ENCODE measurements at regions not wholly inside any gene's neighbourhood (a gene's known extent, or its start where the extent isn't known, plus 50 kb on each side); places are given as distances from the start of the nearest gene placed in this dataset.

DNA sequence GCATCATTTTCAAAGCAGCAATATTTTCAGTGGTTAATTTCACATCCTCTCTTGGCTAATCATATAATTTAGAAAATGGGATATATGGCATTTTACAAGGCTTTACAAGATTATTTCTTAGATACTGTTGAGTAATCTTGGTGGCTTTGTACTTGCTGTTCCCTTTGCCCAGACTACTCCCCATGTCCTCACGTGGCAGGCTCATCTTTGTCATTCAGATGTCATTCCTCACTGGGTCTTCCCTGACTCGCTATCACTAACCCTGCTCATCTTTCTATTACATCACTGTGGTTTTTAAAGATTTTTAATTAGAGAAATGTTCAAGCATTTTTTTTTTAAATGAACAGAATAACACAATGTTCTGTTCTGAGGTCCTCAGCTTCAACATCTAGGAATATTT lies 240.0 kb upstream of the IRX5 start:
- H3K9ac ChIP-seq (ENCODE audit: low read length in 3 of 3), result no peak overlapping the region
- no peaks in the 10 kb centered on the region for H3K27me3 ChIP-seq (ENCODE audit: control insufficient read depth, insufficient read depth, low read length)
- TF ChIP-seq, protein P1, sequence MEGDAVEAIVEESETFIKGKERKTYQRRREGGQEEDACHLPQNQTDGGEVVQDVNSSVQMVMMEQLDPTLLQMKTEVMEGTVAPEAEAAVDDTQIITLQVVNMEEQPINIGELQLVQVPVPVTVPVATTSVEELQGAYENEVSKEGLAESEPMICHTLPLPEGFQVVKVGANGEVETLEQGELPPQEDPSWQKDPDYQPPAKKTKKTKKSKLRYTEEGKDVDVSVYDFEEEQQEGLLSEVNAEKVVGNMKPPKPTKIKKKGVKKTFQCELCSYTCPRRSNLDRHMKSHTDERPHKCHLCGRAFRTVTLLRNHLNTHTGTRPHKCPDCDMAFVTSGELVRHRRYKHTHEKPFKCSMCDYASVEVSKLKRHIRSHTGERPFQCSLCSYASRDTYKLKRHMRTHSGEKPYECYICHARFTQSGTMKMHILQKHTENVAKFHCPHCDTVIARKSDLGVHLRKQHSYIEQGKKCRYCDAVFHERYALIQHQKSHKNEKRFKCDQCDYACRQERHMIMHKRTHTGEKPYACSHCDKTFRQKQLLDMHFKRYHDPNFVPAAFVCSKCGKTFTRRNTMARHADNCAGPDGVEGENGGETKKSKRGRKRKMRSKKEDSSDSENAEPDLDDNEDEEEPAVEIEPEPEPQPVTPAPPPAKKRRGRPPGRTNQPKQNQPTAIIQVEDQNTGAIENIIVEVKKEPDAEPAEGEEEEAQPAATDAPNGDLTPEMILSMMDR (IDR thresholded peaks at IDR 0.05; ENCODE audit: borderline replicate concordance, extremely low read depth, insufficient read depth), result no peak
- H3K27ac ChIP-seq (ENCODE audit: low read depth in 2 of 2, low read length in 2 of 2), result no peak overlapping the region
- no peak for DNase-seq
- intact Hi-C loops (cut with DNase I), result no loop called here
- FAIRE-seq, result no peak
- no peaks in the 10 kb centered on the region for H3K36me3 ChIP-seq (ENCODE audit: control insufficient read depth in 2 of 3, insufficient read depth in 3 of 3, low read length in 3 of 3)
- H3K9me3 ChIP-seq (ENCODE audit: control insufficient read depth in 2 of 3, insufficient read depth in 1 of 3, low read length in 3 of 3), result no peaks in the 10 kb centered on the region
- H3K4me1 ChIP-seq (ENCODE audit: control insufficient read depth in 2 of 3, insufficient read depth in 2 of 3, low read depth in 1 of 3, low read length in 3 of 3), result no peaks in the 10 kb centered on the region
- no peak overlapping the region for H3K4me3 ChIP-seq (ENCODE audit: low read length in 3 of 3)

DNA sequence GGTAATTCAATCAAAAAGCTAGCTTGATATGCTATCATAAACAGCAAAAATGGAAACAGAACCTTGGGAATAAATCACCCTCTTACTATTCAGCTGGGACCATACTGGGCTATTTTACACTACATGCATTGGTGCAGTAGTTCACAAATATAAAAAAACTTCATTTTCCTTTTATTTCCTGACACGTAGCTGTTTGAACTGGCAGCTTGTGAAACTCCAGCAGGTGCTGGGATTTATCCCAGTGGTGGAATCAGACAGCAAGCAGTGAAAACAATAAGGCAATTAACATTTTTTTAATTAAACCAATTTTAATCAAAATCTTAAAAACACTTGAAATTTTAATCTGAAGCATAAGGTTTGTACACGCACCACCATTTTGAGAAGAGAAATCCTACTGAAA lies 240.4 kb upstream of the IRX5 start:
- H3K36me3 ChIP-seq (ENCODE audit: control insufficient read depth in 2 of 3, insufficient read depth in 3 of 3, low read length in 3 of 3), result no peaks in the 10 kb centered on the region
- H3K27me3 ChIP-seq (ENCODE audit: control insufficient read depth, insufficient read depth, low read length), result no peaks in the 10 kb centered on the region
- intact Hi-C loops (cut with DNase I), result no loop called here
- no peak overlapping the region for H3K9ac ChIP-seq (ENCODE audit: low read length in 3 of 3)
- H3K4me1 ChIP-seq (ENCODE audit: control insufficient read depth in 2 of 3, insufficient read depth in 2 of 3, low read depth in 1 of 3, low read length in 3 of 3), result no peaks in the 10 kb centered on the region
- DNase-seq (no peak), FAIRE-seq (no peak)
- TF ChIP-seq, protein P1 (IDR thresholded peaks at IDR 0.05; ENCODE audit: borderline replicate concordance, extremely low read depth, insufficient read depth), result no peak
- no peaks in the 10 kb centered on the region for H3K9me3 ChIP-seq (ENCODE audit: control insufficient read depth in 2 of 3, insufficient read depth in 1 of 3, low read length in 3 of 3)
- no peak overlapping the region for H3K4me3 ChIP-seq (ENCODE audit: low read length in 3 of 3)
- no peak overlapping the region for H3K27ac ChIP-seq (ENCODE audit: low read depth in 2 of 2, low read length in 2 of 2)

- no peak overlapping the region for H3K27ac ChIP-seq (ENCODE audit: low read depth in 2 of 2, low read length in 2 of 2)
- DNase-seq, result no peak
- no peaks in the 10 kb centered on the region for H3K4me1 ChIP-seq (ENCODE audit: control insufficient read depth in 2 of 3, insufficient read depth in 2 of 3, low read depth in 1 of 3, low read length in 3 of 3)
- H3K27me3 ChIP-seq (ENCODE audit: control insufficient read depth, insufficient read depth, low read length), result no peaks in the 10 kb centered on the region
- TF ChIP-seq, protein P1 (IDR thresholded peaks at IDR 0.05; ENCODE audit: borderline replicate concordance, extremely low read depth, insufficient read depth), result no peak
- H3K9me3 ChIP-seq (ENCODE audit: control insufficient read depth in 2 of 3, insufficient read depth in 1 of 3, low read length in 3 of 3), result no peaks in the 10 kb centered on the region
- H3K36me3 ChIP-seq (ENCODE audit: control insufficient read depth in 2 of 3, insufficient read depth in 3 of 3, low read length in 3 of 3), result no peaks in the 10 kb centered on the region
- no peak overlapping the region for H3K4me3 ChIP-seq (ENCODE audit: low read length in 3 of 3)
- intact Hi-C loops (cut with DNase I), result no loop called here
- H3K9ac ChIP-seq (ENCODE audit: low read length in 3 of 3), result no peak overlapping the region
- FAIRE-seq, result no peak
Measured at GRCh38 chr16:54689072-54689865, 241.4 kb upstream of the IRX5 start.
